HCEC 1CT (cell line): ENCODE measurements at regions not wholly inside any gene's neighbourhood (a gene's known extent, or its start where the extent isn't known, plus 50 kb on each side); places are given as distances from the start of the nearest gene placed in this dataset.
"Not testable (repeated sequence)": the region's sequence is repeated elsewhere in the genome, so short reads cannot be mapped to it uniquely, and the experiment has no call there.

Experiments
- DNase-seq: peaks from one replicate; pipeline ENCODE4 v3.0.0-alpha.2; 2017

DNA sequence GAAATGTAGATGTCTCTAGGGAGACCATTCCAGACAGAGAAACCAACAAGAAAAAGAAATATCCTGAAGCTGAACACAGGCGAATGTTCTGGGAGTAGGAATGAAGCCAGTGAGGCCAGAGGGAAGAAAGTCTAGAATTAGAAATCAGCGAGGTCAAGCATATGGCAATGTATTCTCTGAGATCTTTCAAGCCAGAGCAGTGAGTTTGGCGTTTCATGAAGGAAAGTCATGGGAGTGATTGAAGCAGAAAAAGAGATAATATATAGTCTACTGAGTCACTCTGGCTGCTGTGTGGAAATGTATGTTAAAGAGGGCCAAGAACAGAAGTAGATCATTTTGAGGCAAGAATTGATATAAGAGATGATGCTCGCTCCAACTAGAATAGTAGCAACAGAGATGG, 576.0 kb downstream of the PCDH17 start:
- no peak for DNase-seq

DNA sequence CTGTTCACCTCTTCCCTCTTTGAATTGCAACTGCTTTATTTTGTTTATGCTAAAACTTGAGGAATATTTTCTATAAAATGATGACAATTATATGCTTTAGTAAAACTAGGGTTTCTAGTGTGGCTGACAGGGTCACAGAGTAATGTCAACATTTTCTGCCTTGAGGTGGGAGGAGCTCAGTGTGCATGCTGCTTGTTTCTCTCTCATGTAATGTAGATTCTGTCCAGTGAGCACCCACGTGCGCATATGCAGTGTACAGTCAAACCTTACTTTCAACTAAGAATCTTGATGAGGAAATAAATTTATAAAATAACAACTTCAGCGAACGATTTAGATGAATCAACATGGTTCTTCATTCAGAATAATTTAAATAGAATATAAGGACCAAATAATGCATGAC, 603.9 kb downstream of the PCDH17 start:
- DNase-seq, result no peak

DNA sequence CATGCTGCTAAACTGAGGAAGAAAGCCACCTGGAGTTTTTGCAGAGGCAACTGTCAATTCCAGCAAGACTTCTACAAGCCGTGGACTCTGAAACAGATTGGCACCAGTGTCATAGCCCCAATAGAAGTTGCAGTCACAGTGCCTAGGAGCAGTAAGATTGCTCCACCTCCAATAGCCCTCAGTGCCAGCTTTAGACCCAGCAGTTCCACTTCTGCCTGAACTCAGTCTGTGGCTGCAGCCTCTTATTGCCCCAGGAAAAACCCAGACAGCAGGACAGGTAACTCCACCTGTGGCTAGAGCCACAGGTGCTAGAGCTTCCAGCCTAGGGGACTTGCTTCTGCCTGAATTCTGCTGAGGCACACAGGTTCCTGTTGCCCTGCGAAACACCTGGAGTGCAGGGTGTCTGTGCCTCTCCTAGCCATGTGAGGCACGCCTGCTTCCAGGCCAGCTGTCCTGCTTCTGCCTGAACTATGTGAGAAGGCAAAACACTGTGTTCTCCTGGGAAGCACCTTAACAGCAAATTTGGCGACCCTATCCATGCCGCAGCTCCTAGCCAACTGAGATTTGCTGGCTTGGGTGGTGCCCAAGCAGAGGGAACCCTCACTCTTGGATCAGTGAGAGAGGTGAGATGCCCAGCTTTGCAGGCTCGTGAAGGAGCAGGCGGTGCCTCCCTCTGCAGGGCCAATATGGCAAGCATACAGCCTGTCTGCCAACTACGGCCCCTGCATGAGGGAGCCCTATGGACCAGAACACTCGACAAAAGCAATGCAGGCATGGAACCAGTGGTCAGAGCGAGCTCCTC, 607.6 kb downstream of the PCDH17 start:
- DNase-seq, result no peak

DNA sequence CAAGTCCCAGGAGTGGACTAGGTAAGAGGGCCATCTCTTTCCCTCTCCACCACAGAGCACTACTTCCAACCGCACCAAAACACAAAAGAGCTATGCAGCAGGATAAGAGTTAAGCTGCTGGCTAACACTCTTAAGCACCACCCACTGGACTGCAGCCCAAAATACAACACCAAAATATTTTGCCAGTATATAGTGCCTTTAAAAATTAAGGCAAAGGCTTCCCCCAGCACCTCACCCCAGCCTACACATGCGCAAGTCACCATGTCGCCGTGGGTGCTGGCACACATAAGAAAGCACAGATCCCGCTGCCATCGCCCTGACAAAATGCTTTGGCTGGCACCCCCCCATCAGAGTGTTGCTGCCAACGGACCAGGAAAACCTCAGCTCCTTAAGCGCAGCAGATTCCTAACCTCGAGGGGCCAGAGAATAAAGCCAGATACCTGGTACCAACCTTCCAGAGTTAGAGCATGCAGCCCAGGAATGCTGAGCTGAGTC, 608.3 kb downstream of the PCDH17 start:
- no peak for DNase-seq

DNA sequence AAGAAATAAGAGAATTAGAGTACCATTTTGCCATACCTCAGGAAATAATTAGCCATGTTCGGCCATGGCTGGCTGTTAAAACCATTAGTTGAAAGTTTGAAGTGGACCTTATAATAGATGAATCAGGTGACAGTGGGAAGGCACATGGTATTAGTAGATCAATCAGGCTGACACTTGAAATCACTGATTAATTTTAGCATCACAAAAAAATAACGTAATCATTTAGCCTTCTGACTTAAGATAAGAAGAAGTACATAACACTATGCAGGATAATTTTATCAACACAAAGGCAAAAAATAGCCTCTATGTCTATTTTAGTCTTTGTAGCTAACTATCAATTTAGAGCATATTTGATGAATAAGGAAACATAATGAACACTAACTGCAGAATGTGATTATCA, 615.5 kb downstream of the PCDH17 start:
- no peak for DNase-seq

DNA sequence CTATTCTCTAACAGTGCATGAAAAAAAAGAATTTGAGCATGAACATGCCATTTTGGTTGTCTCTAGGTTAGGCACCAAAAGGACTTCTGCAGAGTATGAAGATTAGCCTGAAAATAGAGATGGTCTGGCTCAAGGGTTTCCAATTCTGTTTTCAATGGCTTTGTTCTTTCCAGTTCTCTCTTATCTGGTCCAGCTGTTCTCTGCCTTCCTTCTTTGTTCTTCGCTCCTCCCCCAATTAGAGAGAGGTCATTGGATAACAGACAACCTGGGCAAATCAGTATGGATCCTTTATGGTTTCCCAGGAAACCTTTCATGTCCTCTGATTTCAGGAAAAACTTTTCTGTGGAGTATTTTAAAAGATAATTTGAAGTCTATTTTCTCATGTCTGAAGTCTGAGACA, 623.4 kb downstream of the PCDH17 start:
- DNase-seq, result no peak

DNA sequence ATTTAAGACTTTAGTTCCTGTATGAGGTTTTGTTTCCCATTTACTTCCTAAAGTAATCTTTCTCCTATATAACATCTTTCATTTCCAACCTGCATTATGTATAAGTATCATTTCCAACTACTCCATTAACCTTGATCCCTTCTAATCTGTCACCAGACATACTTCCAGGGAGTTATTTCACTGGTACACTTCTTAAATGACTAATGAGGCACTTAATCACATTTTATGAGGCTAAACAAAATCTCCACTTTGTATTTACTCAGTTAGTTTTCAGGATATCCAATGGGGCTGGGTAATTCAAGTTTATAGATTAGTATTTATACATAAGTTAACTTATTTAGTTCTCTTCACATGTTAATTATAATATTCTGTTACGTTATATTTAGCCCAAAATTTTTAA, 634.7 kb downstream of the PCDH17 start:
- no peak for DNase-seq

DNA sequence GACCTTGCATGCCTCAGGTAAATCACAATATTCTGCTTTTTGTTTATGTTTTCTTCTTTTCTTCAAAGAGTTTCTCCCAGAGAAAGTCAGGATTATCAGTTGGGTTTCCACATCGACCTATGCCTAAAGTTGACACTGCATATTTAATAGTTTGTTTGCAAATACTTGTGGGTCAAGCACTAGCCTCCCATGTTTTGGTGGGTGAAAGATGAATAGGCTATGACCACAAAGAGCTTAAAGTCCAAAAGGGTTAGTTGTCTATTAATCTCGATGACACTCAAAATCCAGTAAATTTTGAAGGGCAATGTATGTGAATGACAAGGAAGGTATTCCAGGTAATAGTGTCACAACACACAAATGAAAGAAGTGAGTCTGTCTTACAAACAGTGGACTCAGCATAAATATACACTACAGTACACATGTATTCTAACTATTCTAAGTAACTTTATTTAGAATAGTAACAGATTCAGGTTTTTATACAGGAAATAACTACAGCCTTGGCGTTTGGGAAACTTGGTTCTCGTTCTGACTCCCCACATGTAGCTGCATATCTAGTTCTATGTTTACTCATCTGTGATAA, 667.1 kb downstream of the PCDH17 start:
- no peak for DNase-seq

DNA sequence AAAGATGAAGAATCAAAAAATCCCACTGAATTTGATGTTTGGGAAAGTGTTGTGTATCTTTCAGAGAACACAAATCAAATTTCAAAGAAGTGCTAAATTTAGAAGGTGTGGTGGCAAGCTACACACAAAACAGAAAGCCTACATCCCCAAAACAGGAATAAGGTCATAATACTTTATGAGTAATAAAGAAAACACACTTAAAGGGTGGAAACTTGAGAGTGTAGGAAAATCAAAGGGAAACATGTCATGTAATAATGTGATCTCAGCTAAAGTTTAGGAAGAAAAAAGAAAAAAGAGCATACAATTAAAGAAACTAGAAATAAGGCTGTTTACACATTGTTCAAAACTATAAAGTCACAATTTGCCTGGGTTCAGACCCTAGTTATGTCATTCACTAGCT, 668.7 kb downstream of the PCDH17 start:
- no peak for DNase-seq

DNA sequence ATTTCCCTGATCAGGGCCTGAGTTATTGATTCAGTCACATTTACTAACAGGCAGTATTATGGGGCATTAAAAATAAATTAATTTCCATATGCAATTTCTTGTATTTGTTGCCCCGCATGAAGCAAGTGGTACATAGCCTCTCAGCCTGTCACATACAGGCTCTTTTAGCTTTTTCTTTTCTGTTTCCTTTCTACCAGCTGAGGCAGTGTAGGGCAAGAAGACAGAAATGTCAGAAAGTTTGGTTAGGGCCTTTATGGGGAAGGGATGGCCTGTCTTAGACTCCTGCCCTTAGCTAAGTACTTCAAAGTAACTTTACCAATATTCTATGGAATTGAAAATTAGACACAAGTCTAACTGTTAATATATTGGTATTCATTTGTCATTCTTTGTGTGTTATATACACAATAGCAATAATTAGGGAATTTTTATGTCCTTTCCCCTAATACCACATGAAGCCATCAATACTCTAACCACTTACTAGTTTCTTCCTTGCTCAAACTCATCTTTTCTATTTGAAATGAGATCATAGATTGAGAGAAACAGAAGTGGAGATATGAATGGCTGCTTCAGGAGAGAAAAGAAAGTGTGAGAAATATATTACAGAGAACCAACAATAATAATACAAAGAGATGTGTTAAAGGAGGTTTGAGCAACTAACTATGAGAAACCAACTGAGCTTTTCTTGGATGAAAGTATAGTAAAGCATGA, 669.6 kb downstream of the PCDH17 start:
- no peak for DNase-seq

DNA sequence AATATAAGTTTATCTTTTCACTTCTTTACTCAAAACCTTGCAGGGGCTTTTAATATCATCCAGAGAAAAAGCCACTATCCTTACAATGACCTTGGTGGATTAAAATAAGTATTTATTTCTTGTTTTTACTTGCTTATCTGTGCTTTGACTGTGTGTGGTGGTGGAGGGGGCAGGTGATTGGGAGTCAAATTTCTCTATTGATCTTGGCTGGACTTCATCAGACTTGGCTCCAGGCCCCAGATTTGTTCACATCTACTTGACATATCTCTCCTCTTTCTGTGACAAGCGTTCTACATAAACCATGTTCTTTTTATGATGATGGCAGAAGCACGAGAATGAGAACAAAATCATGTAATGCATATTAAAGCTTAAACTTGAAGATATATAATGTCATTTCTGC, 670.8 kb downstream of the PCDH17 start:
- no peak for DNase-seq

DNA sequence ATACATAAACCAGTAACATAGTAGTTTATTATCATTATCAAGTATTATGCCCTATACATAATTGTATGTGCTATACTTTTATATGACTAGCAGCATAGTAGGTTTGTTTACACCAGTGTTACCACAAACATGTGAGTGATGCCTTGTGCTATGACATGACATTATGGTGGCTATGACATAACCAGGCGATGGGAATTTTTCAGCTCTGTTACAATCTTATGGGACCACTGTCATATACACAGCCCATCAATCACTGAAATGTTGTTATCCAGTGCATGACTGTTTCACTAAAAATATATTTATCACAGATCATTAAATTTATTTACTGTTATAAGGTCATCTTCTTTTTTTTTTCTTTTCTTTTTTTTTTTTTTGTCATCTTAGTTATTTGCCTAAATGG, 674.5 kb downstream of the PCDH17 start:
- no peak for DNase-seq

DNA sequence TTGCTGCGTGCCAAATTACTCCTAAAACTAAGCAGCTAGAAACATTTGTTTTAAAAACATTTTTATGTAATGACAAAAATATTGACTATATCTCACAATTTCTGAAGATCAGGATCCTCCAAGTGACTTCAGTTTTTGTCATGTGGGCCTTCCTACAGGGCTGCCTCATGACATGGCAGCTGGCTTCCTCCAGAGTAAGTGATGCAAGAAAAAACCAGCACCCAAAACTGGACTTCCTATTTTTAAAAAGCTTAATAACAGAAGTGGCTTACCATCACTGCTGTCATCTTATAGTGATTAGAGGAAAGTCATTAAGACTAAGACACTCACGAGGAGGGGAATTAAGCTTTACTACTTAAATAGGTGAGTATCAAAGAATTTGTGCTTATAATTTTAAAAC, 681.7 kb downstream of the PCDH17 start:
- DNase-seq, result no peak

DNA sequence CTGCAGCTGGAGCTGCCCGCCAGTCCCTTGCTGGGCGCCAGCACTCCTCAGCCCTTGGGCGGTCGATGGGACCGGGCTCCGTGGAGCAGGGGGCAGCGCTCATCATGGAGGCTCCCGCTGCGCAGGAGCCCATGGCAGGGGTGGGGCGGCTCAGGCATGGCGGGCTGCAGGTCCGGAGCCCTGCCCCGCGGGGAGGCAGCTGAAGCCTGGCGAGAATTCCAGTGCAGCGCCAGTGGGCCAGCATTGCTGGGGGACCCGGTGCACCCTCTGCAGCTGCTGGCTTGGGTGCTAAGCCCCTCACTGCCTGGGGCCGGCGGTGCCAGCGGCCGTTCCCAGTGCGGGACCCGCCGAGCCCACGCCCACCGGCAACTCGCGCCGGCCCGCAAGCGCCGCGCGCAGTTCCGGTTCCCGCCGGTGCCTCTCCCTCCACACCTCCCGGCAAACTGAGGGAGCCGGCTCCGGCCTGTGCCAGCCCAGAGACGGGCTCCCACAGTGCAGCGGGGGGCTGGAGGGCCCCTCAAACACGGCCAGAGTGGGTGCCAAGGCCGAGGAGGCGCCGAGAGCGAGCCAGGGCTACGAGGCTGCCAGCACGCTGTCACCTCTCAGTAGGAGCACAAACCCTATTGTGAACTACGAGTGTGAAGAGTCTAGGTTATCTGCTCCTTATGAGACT, 687.1 kb downstream of the PCDH17 start:
- DNase-seq, result no peak

DNA sequence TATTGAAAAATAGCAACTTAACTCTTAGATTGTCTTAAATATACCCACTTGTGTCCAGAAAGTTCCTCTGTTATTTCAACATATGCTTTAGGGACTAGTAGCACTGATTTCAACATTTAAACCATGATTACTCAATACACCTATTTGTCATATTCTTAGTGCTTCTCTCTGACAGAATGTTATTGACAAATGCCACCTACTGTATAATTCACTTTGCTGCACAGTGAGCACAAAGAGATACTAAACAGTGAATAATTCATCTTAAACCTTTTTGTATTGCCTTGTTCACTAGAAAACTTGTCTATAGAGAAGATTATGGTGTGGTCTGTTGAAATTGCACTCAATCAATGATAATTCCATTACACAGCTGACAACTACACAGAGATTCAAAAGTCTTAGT, 692.6 kb downstream of the PCDH17 start:
- no peak for DNase-seq

DNA sequence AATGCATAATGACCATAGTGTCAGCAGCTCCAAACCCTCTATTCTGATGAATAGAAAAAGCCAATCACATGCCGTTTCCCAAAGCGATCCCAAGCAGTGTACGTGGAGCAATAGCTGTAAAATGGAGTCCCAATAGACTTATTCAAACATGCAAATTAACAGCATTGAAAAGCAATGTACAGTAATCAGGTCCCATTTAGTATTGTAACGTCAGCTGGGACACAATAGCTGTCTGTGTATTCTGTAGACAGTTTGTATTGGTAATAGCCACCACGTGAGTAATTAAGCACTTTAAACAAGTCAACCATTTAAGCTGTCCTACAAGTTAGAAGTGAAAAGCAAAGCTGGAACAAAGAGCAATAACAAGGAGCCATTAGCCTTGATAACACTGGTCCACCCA, 698.2 kb downstream of the PCDH17 start:
- no peak for DNase-seq

DNA sequence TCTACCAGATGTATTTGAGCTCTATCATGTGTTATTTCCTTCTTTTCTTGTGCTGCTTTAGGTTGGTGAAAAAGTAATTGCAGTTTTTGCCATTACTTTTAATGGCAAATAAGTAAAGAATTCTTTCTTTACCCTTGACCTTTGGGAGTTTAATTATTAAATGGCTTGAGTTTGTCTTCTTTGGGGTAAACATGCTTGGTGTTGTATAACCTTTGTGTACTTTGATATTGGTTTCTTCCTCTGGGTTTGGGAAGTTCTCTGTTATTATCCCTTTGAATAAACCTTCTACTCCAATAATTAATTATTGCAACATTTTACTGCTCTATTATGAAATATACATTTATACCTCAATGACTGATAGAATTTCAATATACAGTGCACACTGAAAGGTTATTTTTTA, 709.4 kb downstream of the PCDH17 start:
- no peak for DNase-seq

DNA sequence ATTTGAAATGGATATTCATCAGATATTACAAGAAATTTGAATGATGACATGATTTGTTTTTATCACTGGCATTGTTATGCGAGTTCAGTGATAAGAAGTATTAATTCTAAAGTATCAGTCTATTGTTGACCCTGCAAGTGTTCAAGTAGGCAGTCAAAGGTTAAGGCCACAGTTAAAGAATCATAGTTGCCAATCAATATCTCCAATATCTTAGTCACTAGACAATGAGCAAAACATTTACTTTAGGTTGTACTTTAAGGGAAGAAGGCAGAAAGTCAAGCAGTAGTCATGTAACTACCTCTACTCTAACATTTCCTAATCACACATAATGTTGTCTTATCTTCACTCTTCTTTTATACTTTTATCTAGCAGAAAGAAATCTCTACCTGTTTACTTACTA, 709.8 kb downstream of the PCDH17 start:
- DNase-seq, result no peak

DNA sequence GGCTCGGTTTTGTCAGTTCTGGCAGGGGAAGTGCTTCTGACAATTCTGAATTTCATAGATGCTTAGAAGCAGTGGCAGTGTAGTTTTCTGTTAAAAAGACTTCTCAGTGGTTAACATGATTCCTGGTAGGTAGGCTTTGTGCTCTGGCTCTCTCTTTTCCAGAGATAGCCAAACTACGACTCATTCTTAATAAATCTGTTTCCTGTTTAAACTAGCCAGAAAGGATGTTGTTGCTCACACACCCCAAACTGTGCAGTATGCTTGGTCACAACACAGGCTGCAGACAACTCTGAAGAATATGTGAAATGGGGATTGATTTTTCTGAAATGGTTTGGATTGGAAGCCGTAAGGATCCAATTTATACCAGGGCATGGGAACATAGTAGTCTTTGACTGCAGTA, 711.5 kb downstream of the PCDH17 start:
- no peak for DNase-seq

DNA sequence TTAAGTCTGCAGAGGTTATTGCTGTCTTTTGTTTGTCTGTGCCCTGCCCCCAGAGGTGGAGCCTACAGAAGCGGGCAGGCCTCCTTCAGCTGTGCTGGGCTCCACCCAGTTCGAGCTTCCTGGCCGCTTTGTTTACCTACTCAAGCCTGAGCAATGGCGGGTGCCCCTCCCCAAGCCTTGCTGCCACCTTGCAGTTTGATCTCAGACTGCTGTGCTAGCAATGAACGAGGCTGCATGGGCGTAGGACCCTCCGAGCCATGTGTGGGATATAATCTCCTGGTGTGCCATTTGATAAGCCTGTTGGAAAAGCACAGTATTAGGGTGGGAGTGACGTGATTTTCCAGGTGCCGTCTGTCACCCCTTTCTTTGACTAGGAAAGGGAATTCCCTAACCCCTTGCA, 720.6 kb downstream of the PCDH17 start:
- DNase-seq, result not testable (repeated sequence)

DNA sequence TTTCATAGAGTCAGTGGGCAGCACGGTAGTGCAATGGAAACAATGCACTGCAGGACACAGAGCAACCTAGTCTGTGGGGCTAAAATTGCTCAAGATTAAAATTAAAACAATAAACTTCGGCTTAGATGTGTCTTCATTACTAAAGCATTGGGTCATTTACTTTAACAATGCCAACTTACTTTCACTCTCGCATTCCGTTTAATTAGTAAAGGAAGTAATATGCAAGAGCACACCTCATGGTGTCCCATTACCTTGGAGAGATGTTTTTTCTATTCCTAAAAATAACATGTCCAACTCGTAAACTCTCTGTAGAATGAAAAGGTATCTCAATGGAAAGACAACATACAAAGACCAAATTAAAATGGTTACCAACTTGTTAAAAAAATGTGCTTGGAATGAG, 738.4 kb downstream of the PCDH17 start:
- no peak for DNase-seq

DNA sequence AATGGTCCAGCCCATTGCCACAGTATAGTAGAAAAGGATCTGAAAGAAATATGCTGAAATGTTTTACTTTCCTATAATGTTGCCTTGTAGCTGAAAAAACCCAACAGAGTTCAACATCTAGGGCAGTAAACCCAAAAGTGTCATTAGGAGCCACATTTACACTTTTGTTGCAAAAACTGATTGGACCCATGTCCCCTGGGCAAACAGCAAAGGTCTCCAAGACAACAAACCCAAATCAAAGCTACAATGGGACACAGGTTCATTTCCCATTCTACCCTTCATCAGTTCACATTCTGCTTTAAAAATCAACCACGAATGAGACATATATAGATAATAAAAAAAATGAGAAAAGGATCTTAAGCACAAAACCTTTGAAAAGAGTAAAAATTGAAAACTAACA, 744.8 kb downstream of the PCDH17 start:
- DNase-seq, result no peak

DNA sequence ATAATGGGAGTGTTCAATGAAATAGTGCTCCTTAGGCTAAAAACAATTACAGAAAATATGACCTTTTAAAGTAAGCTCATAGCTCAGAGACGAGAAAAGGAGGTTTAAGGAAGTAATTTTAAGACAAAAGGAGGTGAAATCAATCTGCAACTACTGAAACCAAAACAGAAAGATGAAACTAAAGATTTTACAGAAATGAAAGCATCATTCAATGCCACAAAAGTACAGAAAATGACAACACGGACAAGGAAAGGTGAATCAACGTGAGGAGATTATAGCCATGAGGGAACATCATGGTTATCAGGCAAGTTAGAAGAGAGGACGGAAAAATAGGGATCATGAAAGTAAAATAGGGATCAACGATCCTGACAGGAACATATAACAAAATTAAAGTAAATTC, 745.2 kb downstream of the PCDH17 start:
- no peak for DNase-seq

DNA sequence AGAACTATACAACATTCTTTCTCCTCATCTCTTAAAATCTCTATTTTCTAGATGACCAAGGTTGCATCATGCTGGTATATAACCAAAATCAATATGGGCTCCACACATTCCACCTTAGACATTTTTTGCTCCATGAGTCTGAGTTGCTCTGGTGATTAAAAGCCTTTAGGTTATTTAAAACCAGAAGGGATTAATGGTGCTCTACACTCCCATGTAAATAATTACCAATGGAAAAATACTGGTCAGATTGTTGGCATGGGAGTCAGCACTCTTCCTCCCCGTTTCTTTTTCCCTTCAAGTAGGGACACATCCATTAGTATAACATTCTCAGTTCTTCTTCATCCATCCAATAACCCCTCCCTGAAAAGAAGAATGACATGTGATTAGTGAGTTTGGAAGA, 747.7 kb downstream of the PCDH17 start:
- no peak for DNase-seq
